ENCODE measurements at regions not wholly inside any gene's neighbourhood (a gene's known extent, or its start where the extent isn't known, plus 50 kb on each side); places are given as distances from the start of the nearest gene placed in this dataset.
A peak's percentile ranks its signal among the peaks of the same experiment; 100 is the strongest.

DNA sequence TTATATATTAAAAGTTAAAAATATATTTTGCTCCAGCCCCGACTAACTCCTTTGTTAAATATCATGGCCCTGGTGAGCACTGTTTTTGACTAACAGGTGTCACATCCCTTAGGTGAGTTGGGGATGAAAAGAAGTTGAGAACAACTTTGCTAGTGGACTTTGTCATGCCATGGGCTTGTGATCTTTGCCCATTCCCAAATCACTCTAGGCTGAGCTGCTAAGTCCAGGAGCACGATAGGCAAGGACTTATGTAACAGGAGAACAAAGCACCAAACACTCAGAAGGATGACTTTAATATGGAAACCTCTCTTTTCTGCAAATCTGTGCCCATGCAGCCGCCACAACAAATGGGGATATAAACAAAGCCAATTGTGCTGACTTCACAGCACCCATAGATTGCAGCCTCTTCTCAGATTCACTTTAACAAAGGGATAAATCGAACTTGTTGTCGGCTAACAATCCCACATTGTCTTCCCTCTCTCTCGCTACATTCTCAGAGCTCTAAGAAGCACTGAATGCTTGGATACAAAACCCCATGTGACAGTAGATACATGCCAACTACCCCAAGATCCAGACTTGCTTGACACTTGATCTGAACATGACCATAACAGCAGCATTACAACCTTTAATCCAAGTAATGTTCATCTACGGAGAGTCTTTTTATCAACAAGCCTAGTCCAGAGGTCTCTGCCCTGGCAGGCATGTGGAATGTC is 86.8 kb upstream of the CD180 start:
- 87 to 96% methylated on average over 6 to 7 of the region's 7 CpGs for WGBS, 2 donors (ENCODE audit: low coverage in 1 of 2)
- DNase-seq, result no peak

DNA sequence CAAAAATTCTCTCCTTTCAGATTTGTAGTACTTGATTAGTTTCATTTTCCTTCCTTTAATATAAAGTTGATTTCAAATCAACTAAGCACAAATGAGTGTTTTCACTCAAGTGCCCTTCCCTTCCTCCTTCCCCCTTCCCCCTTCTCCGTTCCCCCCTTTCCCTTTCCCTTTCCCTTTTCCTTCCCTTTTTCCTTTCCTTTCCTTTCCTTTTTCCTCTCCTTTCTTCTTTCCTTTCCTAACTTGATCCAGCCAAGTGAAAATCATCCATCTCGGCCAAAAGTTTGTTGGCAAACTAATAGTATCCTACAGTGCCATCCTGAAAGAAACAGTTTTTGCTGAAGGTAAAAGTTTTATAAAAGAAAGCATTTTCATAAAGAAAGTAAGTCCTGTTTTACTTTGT is 85.3 kb upstream of the CD180 start:
- H3K27me3 ChIP-seq, result no peaks in the 10 kb centered on the region
- H3K9me3 ChIP-seq, result peaks cover 0 to 4% of the 10 kb centered on the region in 2 donors
- intact Hi-C loops (cut with DNase I; ENCODE audit: low total_unique reads) (no loop called here), in situ Hi-C loops (cut with MboI; ENCODE audit: low pct_ligation_motif_present in 1 of 4, low pct_unique_long_range_greater_than_20kb in 1 of 4, low sequenced_read_pairs in 3 of 4) (no loop called here)
- no peak for DNase-seq
- H3K36me3 ChIP-seq, result no peaks in the 10 kb centered on the region
- H3K4me3 ChIP-seq, result no peak overlapping the region
- no peak overlapping the region for H3K27ac ChIP-seq
- TF ChIP-seq EP300 (IDR thresholded peaks at IDR 0.05; ENCODE audit: low read depth), result no peak
- TF ChIP-seq POLR2A (IDR thresholded peaks at IDR 0.05), result no peak
- TF ChIP-seq POLR2AphosphoS5 (IDR thresholded peaks at IDR 0.05), result no peak
- no peak for TF ChIP-seq CTCF (IDR thresholded peaks at IDR 0.05)
- WGBS, 2 donors (ENCODE audit: low coverage in 1 of 2), result 73 to 82% methylated on average over 2 of the region's 2 CpGs
- no peaks in the 10 kb centered on the region for H3K4me1 ChIP-seq

More for the DNA sequence above, 86.8 kb upstream of the CD180 start:
- H3K36me3 ChIP-seq, result no peaks in the 10 kb centered on the region
- no peaks in the 10 kb centered on the region for H3K27me3 ChIP-seq
- peaks cover 0 to 12% (median 4%) of the 10 kb centered on the region in 4 donors for H3K4me1 ChIP-seq
- no peaks in the 10 kb centered on the region for H3K9me3 ChIP-seq
- TF ChIP-seq EP300 (IDR thresholded peaks at IDR 0.05; ENCODE audit: low read depth) (no peak), CTCF (IDR thresholded peaks at IDR 0.05) (no peak), POLR2AphosphoS5 (IDR thresholded peaks at IDR 0.05) (no peak), POLR2A (IDR thresholded peaks at IDR 0.05) (no peak)
- no peak overlapping the region for H3K27ac ChIP-seq
- no peak overlapping the region for H3K4me3 ChIP-seq
- intact Hi-C loops (cut with DNase I; ENCODE audit: low total_unique reads) (no loop called here), in situ Hi-C loops (cut with MboI; ENCODE audit: low pct_ligation_motif_present in 1 of 4, low pct_unique_long_range_greater_than_20kb in 1 of 4, low sequenced_read_pairs in 3 of 4) (no loop called here)

- in situ Hi-C loops (cut with MboI; ENCODE audit: low pct_ligation_motif_present in 1 of 4, low pct_unique_long_range_greater_than_20kb in 1 of 4, low sequenced_read_pairs in 3 of 4) (no loop called here), intact Hi-C loops (cut with DNase I; ENCODE audit: low total_unique reads) (no loop called here)
- Histone ChIP-seq H3K4me1 (peaks cover 16 to 31% (median 18%) of the 10 kb centered on the region in 4 donors), H3K4me3 (no peak overlapping the region), H3K27me3 (no peaks in the 10 kb centered on the region), H3K9me3 (peaks cover 0 to 7% of the 10 kb centered on the region in 2 donors), H3K36me3 (no peaks in the 10 kb centered on the region), H3K27ac (no peak overlapping the region)
- TF ChIP-seq CTCF (IDR thresholded peaks at IDR 0.05), result no peak
- TF ChIP-seq POLR2AphosphoS5 (IDR thresholded peaks at IDR 0.05), result no peak
- TF ChIP-seq POLR2A (IDR thresholded peaks at IDR 0.05), result no peak
- TF ChIP-seq EP300 (IDR thresholded peaks at IDR 0.05; ENCODE audit: low read depth), result no peak
- no peak for DNase-seq
- 86 to 91% methylated on average over 8 to 9 of the region's 9 CpGs for WGBS, 2 donors (ENCODE audit: low coverage in 1 of 2)
These were observed 77.2 kb upstream of the CD180 start for GRCh38 chr5:67273689-67274356.

DNA sequence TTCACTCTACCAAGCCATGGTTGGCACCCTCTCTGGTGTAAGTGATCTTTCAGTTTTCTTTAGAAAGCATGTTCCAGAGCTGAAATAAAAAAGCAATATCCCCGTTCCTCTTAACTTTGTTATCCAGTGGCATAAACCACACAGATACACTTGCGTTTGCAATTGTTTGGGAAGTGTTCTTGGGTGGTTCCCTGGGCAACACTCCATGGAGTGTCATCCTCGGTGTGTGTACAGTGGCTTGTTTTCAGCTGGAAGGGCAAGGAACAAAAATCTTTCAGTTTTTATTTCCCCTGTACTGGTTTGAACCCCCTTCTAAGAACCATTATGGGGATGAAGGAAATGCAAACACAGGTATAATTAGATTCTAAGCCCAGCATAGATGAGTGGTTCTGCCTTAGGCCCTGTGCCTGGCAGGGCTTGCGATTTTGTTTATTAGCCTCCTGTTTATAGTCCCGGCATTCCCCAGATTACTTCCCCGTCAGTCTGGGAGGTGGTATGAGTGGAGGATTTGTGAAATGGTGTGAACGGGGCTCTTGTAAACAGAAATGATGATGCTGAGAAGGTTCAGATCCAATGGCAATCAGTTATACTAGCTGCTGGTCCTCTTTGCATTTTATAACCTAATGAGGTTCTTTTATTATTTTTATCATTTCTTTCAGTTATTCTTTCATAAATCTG is 76.0 kb upstream of the CD180 start:
- intact Hi-C loops (cut with DNase I; ENCODE audit: low total_unique reads), result no loop called here
- H3K27ac ChIP-seq, result peak overlapping the region in 3 of 4 donors; percentile 33 to 49 (median 45)
- 47 to 48% methylated on average over 3 to 7 of the region's 7 CpGs for WGBS, 2 donors (ENCODE audit: low coverage in 1 of 2)
- H3K4me1 ChIP-seq, result peaks cover 21 to 42% (median 30%) of the 10 kb centered on the region in 4 donors
- TF ChIP-seq CTCF (IDR thresholded peaks at IDR 0.05) (no peak), EP300 (IDR thresholded peaks at IDR 0.05; ENCODE audit: low read depth) (no peak), POLR2AphosphoS5 (IDR thresholded peaks at IDR 0.05) (no peak)
- H3K36me3 ChIP-seq, result no peaks in the 10 kb centered on the region
- no peak for DNase-seq
- in situ Hi-C loops (cut with MboI; ENCODE audit: low pct_ligation_motif_present in 1 of 4, low pct_unique_long_range_greater_than_20kb in 1 of 4, low sequenced_read_pairs in 3 of 4), result no loop called here
- H3K27me3 ChIP-seq, result no peaks in the 10 kb centered on the region
- H3K4me3 ChIP-seq, result no peak overlapping the region
- H3K9me3 ChIP-seq, result peaks cover 0 to 4% of the 10 kb centered on the region in 2 donors
